GM10248 (cell line): ENCODE measurements at regions not wholly inside any gene's neighbourhood (a gene's known extent, or its start where the extent isn't known, plus 50 kb on each side); places are given as distances from the start of the nearest gene placed in this dataset.

Experiments used
- CTCF ChIA-PET: fragments of 300-600 bp; sonication (Branson Sonifier 250); formaldehyde crosslinking; extraction: SDS; loops from one replicate; lab custom pipeline; 2021; ENCODE audit warnings: antibody characterized with exemption; lab: Yijun Ruan, JAX
- POLR2A ChIA-PET: fragments of 350-650 bp; sonication (Branson Sonifier 250); formaldehyde crosslinking; extraction: SDS; loops from one replicate; lab custom pipeline; 2020; ENCODE audit warnings: antibody characterized with exemption; lab: Yijun Ruan, JAX
- DNase-seq: peaks from one replicate; pipeline ENCODE4 v3.0.0; 2012; ENCODE audit errors: extremely low spot score
- TF ChIP-seq, protein P1 (sequence below): IDR thresholded peaks from 2 replicates; pipeline ENCODE4 v1.5.1; 2012; ENCODE audit warnings: mild to moderate bottlenecking, low read depth; ENCODE audit errors: extremely low read depth, missing control alignments, control extremely low read depth

- CTCF ChIA-PET: interaction anchor here (1.3 to 1.6 kb wide), 3 partner anchors 10 to 15 kb away, joined by 3 to 7 read pairs (median 7); no protein-coding TSS in a partner anchor
- DNase-seq: no peak
- TF ChIP-seq, protein P1, sequence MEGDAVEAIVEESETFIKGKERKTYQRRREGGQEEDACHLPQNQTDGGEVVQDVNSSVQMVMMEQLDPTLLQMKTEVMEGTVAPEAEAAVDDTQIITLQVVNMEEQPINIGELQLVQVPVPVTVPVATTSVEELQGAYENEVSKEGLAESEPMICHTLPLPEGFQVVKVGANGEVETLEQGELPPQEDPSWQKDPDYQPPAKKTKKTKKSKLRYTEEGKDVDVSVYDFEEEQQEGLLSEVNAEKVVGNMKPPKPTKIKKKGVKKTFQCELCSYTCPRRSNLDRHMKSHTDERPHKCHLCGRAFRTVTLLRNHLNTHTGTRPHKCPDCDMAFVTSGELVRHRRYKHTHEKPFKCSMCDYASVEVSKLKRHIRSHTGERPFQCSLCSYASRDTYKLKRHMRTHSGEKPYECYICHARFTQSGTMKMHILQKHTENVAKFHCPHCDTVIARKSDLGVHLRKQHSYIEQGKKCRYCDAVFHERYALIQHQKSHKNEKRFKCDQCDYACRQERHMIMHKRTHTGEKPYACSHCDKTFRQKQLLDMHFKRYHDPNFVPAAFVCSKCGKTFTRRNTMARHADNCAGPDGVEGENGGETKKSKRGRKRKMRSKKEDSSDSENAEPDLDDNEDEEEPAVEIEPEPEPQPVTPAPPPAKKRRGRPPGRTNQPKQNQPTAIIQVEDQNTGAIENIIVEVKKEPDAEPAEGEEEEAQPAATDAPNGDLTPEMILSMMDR: no peak
- POLR2A ChIA-PET: no interaction called here
These were observed 58.3 kb downstream of the CXCL12 start for GRCh38 chr10:44326474-44327030.

GRCh38 chr10:44325596-44326307 lies 59.1 kb downstream of the CXCL12 start:
- TF ChIP-seq, protein P1: no peak
- no peak for DNase-seq
- CTCF ChIA-PET: interaction anchor here (0.9 to 1.6 kb wide), 4 partner anchors 9 to 21 kb away, joined by 4 to 7 read pairs (median 6); no protein-coding TSS in a partner anchor
- POLR2A ChIA-PET: no interaction called here

- ChIA-PET CTCF (interaction anchor here (0.9 to 1.6 kb wide), 3 partner anchors 9 to 22 kb away, joined by 4 to 7 read pairs (median 6); no protein-coding TSS in a partner anchor), POLR2A (no interaction called here)
- TF ChIP-seq, protein P1: no peak
- DNase-seq: no peak
These were observed 59.7 kb downstream of the CXCL12 start for GRCh38 chr10:44325157-44325556.

DNA sequence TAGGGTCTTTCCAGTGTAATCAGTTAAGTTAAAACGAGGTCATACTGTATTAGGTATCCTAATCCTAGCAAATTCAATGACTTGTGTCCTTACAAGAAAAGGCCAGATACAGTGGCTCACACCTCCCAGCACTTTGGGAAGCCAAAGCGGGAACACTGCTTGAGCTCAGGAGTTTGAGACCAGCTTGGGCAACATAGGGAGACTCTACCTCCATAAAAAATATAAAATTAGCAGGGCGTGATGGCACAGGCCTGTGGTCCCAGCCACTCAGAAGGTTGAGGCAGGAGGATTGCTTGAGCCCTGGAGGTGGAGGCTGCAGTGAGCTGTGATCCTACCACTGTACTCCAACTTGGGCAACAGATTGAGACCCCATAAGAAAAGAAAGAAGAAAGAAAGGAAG lies 61.1 kb downstream of the CXCL12 start:
- ChIA-PET POLR2A (no interaction called here), CTCF (no interaction called here)
- TF ChIP-seq, protein P1: no peak
- DNase-seq: no peak

- CTCF ChIA-PET: interaction anchor here (1.2 to 1.5 kb wide), 2 partner anchors 14 to 632 kb away, joined by 3 to 4 read pairs; no protein-coding TSS in a partner anchor
- no peak for DNase-seq
- POLR2A ChIA-PET: no interaction called here
- TF ChIP-seq, protein P1: no peak
These were observed 62.8 kb downstream of the CXCL12 start for GRCh38 chr10:44322137-44322536.

GRCh38 chr10:44320756-44321155 lies 64.1 kb downstream of the CXCL12 start:
- CTCF ChIA-PET: no interaction called here
- POLR2A ChIA-PET: no interaction called here
- DNase-seq: no peak
- TF ChIP-seq, protein P1: no peak
